ENCODE measurements at regions not wholly inside any gene's neighbourhood (a gene's known extent, or its start where the extent isn't known, plus 50 kb on each side); places are given as distances from the start of the nearest gene placed in this dataset.

DNA sequence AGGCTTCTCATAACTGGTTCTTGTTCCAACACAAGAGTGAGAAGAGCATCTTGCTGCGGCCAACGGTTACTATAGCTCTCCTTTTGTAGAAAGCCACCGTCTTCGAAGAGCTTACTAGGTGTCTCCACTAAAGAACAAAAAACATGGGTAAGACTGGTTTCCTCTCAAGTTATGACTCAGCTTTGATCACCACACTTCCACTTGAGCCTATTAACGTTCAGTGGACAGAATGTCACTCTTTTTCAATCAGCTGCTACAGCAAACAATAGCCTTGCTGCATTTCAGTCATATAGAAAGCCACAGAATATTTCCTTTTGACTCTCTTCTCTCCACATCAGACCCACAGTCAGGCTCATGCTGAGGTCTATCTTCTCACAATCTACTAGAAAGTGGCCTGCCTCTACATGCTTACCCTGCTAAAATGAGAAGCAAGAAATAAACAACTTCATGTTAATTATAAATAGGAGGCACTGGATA is 243.5 kb upstream of the PREP start (continued):
- TF ChIP-seq ZNF281 (CRISPR knock-in tag; IDR thresholded peaks at IDR 0.05; ENCODE audit: borderline replicate concordance) (no peak), REST (IDR thresholded peaks at IDR 0.05; ENCODE audit: borderline replicate concordance in 1 of 2, low read depth in 1 of 2, low read length in 2 of 2) (no peak)
- TF ChIP-seq, protein P1, sequence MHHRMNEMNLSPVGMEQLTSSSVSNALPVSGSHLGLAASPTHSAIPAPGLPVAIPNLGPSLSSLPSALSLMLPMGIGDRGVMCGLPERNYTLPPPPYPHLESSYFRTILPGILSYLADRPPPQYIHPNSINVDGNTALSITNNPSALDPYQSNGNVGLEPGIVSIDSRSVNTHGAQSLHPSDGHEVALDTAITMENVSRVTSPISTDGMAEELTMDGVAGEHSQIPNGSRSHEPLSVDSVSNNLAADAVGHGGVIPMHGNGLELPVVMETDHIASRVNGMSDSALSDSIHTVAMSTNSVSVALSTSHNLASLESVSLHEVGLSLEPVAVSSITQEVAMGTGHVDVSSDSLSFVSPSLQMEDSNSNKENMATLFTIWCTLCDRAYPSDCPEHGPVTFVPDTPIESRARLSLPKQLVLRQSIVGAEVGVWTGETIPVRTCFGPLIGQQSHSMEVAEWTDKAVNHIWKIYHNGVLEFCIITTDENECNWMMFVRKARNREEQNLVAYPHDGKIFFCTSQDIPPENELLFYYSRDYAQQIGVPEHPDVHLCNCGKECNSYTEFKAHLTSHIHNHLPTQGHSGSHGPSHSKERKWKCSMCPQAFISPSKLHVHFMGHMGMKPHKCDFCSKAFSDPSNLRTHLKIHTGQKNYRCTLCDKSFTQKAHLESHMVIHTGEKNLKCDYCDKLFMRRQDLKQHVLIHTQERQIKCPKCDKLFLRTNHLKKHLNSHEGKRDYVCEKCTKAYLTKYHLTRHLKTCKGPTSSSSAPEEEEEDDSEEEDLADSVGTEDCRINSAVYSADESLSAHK (CRISPR knock-in tag; IDR thresholded peaks at IDR 0.05; ENCODE audit: borderline replicate concordance) = no peak
